ENCODE measurements at regions not wholly inside any gene's neighbourhood (a gene's known extent, or its start where the extent isn't known, plus 50 kb on each side); places are given as distances from the start of the nearest gene placed in this dataset.

- Mint-ChIP-seq H3K9me3 (ENCODE audit: insufficient read depth) (peaks cover 20% of the 10 kb centered on the region), H3K36me3 (ENCODE audit: low read depth) (no peaks in the 10 kb centered on the region), H3K4me1 (ENCODE audit: low read depth) (no peaks in the 10 kb centered on the region), H3K27me3 (ENCODE audit: low read depth) (no peaks in the 10 kb centered on the region), H3K4me3 (no peak overlapping the region), H3K27ac (no peak overlapping the region)
- ATAC-seq (no peak), DNase-seq (no peak)
- POLR2A ChIA-PET: no interaction called here
- CTCF ChIA-PET: no interaction called here
These were observed 941.2 kb downstream of the SUCLG1 start for GRCh38 chr2:83517727-83518368.

- H3K36me3 Mint-ChIP-seq (ENCODE audit: low read depth): no peaks in the 10 kb centered on the region
- H3K4me3 Mint-ChIP-seq: no peak overlapping the region
- no peaks in the 10 kb centered on the region for H3K27me3 Mint-ChIP-seq (ENCODE audit: low read depth)
- ChIA-PET POLR2A (no interaction called here), CTCF (no interaction called here)
- no peaks in the 10 kb centered on the region for H3K4me1 Mint-ChIP-seq (ENCODE audit: low read depth)
- ATAC-seq (no peak), DNase-seq (no peak)
- no peak overlapping the region for H3K27ac Mint-ChIP-seq
- peaks cover 17% of the 10 kb centered on the region for H3K9me3 Mint-ChIP-seq (ENCODE audit: insufficient read depth)
These were observed 942.6 kb downstream of the SUCLG1 start for GRCh38 chr2:83516503-83516902.

DNA sequence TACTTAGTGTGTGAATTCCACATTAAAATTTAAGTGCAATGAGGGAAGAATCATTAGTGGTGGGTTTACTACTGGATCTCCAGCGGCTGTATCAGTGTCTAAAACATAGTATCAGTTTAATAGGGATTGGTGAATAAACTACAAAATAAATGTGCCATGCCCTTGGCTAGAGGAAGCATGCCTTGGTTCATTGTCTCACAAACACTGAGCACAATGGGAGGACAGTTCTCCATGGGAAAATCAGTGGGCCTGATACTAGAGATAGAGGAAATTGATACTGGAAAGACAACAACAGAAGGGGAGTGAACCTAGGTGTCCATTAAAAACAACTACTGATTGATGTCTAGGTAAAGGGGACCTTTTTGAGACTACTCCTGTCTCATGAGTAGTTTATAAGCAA, 971.6 kb downstream of the SUCLG1 start:
- ATAC-seq: no peak
- Mint-ChIP-seq H3K4me1 (ENCODE audit: low read depth) (no peaks in the 10 kb centered on the region), H3K27ac (no peak overlapping the region), H3K36me3 (ENCODE audit: low read depth) (no peaks in the 10 kb centered on the region), H3K4me3 (no peak overlapping the region), H3K9me3 (ENCODE audit: insufficient read depth) (no peaks in the 10 kb centered on the region), H3K27me3 (ENCODE audit: low read depth) (no peaks in the 10 kb centered on the region)
- POLR2A ChIA-PET: no interaction called here
- CTCF ChIA-PET: no interaction called here
- no peak for DNase-seq

DNA sequence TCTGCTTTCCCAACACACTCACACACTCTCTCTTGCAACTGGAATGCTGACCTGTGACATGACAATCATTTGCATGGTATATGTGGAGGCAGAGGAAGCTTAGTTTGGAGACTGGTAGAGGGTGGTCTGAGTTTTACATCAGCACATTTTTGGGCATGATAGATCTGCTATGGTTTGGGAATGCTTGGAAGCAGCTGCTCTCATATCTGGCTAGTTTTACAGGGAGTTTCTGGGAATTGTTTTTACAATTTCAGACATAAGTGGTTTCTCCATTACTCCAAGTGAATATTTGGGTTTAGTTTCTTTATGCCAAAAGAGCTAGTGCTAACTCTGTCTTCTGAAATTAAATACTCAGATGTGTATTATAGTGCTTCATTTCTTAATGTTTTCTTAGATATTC, 977.6 kb downstream of the SUCLG1 start:
- Mint-ChIP-seq H3K27me3 (ENCODE audit: low read depth) (no peaks in the 10 kb centered on the region), H3K36me3 (ENCODE audit: low read depth) (no peaks in the 10 kb centered on the region), H3K9me3 (ENCODE audit: insufficient read depth) (no peaks in the 10 kb centered on the region), H3K4me3 (no peak overlapping the region), H3K27ac (no peak overlapping the region), H3K4me1 (ENCODE audit: low read depth) (no peaks in the 10 kb centered on the region)
- ATAC-seq (no peak), DNase-seq (no peak)
- ChIA-PET POLR2A (no interaction called here), CTCF (no interaction called here)

- ChIA-PET CTCF (no interaction called here), POLR2A (no interaction called here)
- Mint-ChIP-seq H3K27ac (no peak overlapping the region), H3K27me3 (ENCODE audit: low read depth) (no peaks in the 10 kb centered on the region), H3K9me3 (ENCODE audit: insufficient read depth) (peaks cover 5% of the 10 kb centered on the region), H3K4me3 (no peak overlapping the region), H3K36me3 (ENCODE audit: low read depth) (no peaks in the 10 kb centered on the region), H3K4me1 (ENCODE audit: low read depth) (no peaks in the 10 kb centered on the region)
- ATAC-seq (no peak), DNase-seq (no peak)
These were observed 981.0 kb downstream of the SUCLG1 start for GRCh38 chr2:83478037-83478436.

GRCh38 chr2:83475371-83475770, 983.7 kb downstream of the SUCLG1 start:
- no peaks in the 10 kb centered on the region for H3K4me1 Mint-ChIP-seq (ENCODE audit: low read depth)
- DNase-seq: no peak
- H3K27ac Mint-ChIP-seq: no peak overlapping the region
- H3K27me3 Mint-ChIP-seq (ENCODE audit: low read depth): no peaks in the 10 kb centered on the region
- POLR2A ChIA-PET: no interaction called here
- CTCF ChIA-PET: no interaction called here
- no peak for ATAC-seq
- no peaks in the 10 kb centered on the region for H3K36me3 Mint-ChIP-seq (ENCODE audit: low read depth)
- peaks cover 10% of the 10 kb centered on the region for H3K9me3 Mint-ChIP-seq (ENCODE audit: insufficient read depth)
- H3K4me3 Mint-ChIP-seq: no peak overlapping the region

DNA sequence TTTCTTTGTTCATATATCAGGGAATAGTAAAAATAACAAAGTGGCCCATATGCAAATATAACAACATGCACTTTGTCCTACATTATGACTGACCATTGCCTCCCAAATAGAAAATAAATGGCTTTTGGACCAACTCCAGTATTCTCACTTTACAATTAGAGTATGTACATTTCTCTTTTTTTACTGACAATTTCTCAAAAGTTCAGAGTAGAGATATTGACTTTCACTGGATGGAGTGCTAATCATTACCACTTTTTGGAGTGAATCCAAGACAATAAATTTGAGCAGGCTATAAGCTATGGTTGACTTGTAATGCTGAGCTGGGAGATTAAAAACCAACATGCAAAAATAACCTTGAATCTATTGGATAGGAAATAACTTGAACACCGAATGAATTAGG, 987.4 kb downstream of the SUCLG1 start:
- no peaks in the 10 kb centered on the region for H3K36me3 Mint-ChIP-seq (ENCODE audit: low read depth)
- DNase-seq (no peak), ATAC-seq (no peak)
- H3K4me1 Mint-ChIP-seq (ENCODE audit: low read depth): no peaks in the 10 kb centered on the region
- no peaks in the 10 kb centered on the region for H3K27me3 Mint-ChIP-seq (ENCODE audit: low read depth)
- H3K4me3 Mint-ChIP-seq: no peak overlapping the region
- H3K27ac Mint-ChIP-seq: no peak overlapping the region
- CTCF ChIA-PET: no interaction called here
- POLR2A ChIA-PET: no interaction called here
- peaks cover 16% of the 10 kb centered on the region for H3K9me3 Mint-ChIP-seq (ENCODE audit: insufficient read depth)

- peaks cover 14% of the 10 kb centered on the region for H3K9me3 Mint-ChIP-seq (ENCODE audit: insufficient read depth)
- H3K4me3 Mint-ChIP-seq: no peak overlapping the region
- no peaks in the 10 kb centered on the region for H3K27me3 Mint-ChIP-seq (ENCODE audit: low read depth)
- no peak for ATAC-seq
- ChIA-PET CTCF (no interaction called here), POLR2A (no interaction called here)
- DNase-seq: no peak
- no peaks in the 10 kb centered on the region for H3K4me1 Mint-ChIP-seq (ENCODE audit: low read depth)
- H3K36me3 Mint-ChIP-seq (ENCODE audit: low read depth): no peaks in the 10 kb centered on the region
- H3K27ac Mint-ChIP-seq: no peak overlapping the region
These were observed 988.2 kb downstream of the SUCLG1 start for GRCh38 chr2:83470928-83471327.

GRCh38 chr2:83464444-83464843, 994.6 kb downstream of the SUCLG1 start:
- ChIA-PET POLR2A (no interaction called here), CTCF (no interaction called here)
- ATAC-seq (no peak), DNase-seq (no peak)
- Mint-ChIP-seq H3K27ac (no peak overlapping the region), H3K4me1 (ENCODE audit: low read depth) (no peaks in the 10 kb centered on the region), H3K27me3 (ENCODE audit: low read depth) (no peaks in the 10 kb centered on the region), H3K36me3 (ENCODE audit: low read depth) (no peaks in the 10 kb centered on the region), H3K9me3 (ENCODE audit: insufficient read depth) (peaks cover 6% of the 10 kb centered on the region), H3K4me3 (no peak overlapping the region)

GRCh38 chr2:83462881-83463280, 996.2 kb downstream of the SUCLG1 start:
- Mint-ChIP-seq H3K27me3 (ENCODE audit: low read depth) (no peaks in the 10 kb centered on the region), H3K27ac (no peak overlapping the region), H3K36me3 (ENCODE audit: low read depth) (no peaks in the 10 kb centered on the region), H3K9me3 (ENCODE audit: insufficient read depth) (no peaks in the 10 kb centered on the region), H3K4me3 (no peak overlapping the region), H3K4me1 (ENCODE audit: low read depth) (no peaks in the 10 kb centered on the region)
- POLR2A ChIA-PET: no interaction called here
- ATAC-seq (no peak), DNase-seq (no peak)
- CTCF ChIA-PET: no interaction called here

DNA sequence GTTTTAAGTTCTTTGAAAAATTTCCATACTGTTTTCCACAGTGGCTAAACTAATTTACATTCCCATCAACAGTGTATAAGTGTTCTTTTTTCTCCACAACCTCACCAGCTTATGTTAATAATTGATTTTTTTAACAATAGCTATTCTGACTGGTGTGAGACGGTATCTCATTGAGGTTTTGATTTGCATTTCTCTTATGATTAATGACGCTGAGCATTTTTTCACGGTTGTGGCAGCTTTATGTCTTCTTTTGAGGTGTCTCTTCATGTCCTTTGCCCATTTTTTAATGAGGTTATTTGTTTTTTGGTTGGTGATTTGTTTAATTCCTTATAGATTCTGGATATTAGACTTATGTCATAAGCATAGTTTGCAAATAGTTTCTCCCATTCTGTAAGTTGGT, 997.9 kb downstream of the SUCLG1 start:
- CTCF ChIA-PET: no interaction called here
- ATAC-seq (no peak), DNase-seq (no peak)
- H3K27me3 Mint-ChIP-seq (ENCODE audit: low read depth): no peaks in the 10 kb centered on the region
- H3K27ac Mint-ChIP-seq: no peak overlapping the region
- H3K36me3 Mint-ChIP-seq (ENCODE audit: low read depth): no peaks in the 10 kb centered on the region
- H3K4me1 Mint-ChIP-seq (ENCODE audit: low read depth): no peaks in the 10 kb centered on the region
- no peaks in the 10 kb centered on the region for H3K9me3 Mint-ChIP-seq (ENCODE audit: insufficient read depth)
- POLR2A ChIA-PET: no interaction called here
- H3K4me3 Mint-ChIP-seq: no peak overlapping the region

- Mint-ChIP-seq H3K27ac (no peak overlapping the region), H3K4me1 (ENCODE audit: low read depth) (no peaks in the 10 kb centered on the region), H3K9me3 (ENCODE audit: insufficient read depth) (no peaks in the 10 kb centered on the region), H3K36me3 (ENCODE audit: low read depth) (no peaks in the 10 kb centered on the region), H3K4me3 (no peak overlapping the region), H3K27me3 (ENCODE audit: low read depth) (no peaks in the 10 kb centered on the region)
- ATAC-seq (no peak), DNase-seq (no peak)
- ChIA-PET CTCF (interaction anchor here (1.0 kb wide), 1 partner anchor 10 kb away, joined by 3 read pairs; no protein-coding TSS in a partner anchor), POLR2A (no interaction called here)
These were observed 999.6 kb downstream of the SUCLG1 start for GRCh38 chr2:83459456-83459855.

DNA sequence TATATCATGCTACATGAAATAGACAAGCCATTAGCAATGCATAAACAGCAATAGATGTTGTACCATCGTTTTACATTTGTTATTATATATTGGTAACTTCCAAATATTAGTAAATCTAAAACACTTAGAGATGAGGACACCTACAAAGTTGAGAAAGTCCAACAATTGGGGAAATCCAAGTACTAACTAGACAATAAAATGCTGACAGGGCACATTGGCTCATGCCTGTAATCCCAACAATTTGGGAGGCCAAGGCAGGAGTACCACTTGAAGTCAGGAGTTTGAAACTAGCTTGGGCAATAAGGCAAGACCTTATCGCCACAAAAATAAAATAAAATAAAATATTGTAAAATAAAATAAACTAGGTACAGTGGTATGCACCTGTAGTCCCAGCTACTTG, 1023.1 kb downstream of the SUCLG1 start:
- Mint-ChIP-seq H3K9me3 (ENCODE audit: insufficient read depth) (no peaks in the 10 kb centered on the region), H3K36me3 (ENCODE audit: low read depth) (no peaks in the 10 kb centered on the region), H3K27ac (no peak overlapping the region), H3K4me3 (no peak overlapping the region), H3K27me3 (ENCODE audit: low read depth) (no peaks in the 10 kb centered on the region), H3K4me1 (ENCODE audit: low read depth) (no peaks in the 10 kb centered on the region)
- ChIA-PET CTCF (no interaction called here), POLR2A (no interaction called here)
- no peak for ATAC-seq
- no peak for DNase-seq

Data from activated CD8-positive, alpha-beta T cell treated with anti-CD3 and anti-CD28 coated beads, Interleukin-2, amount 10 ng/mL, durations not matched to agents 7 days and 5 days (primary cell).